Body of pancreas (tissue), 4 donors: ENCODE measurements at regions not wholly inside any gene's neighbourhood (a gene's known extent, or its start where the extent isn't known, plus 50 kb on each side); places are given as distances from the start of the nearest gene placed in this dataset.

Experiments
- POLR2A ChIP-seq, 3 donors: fragments of 450-650 bp; IDR thresholded peaks; one replicate each; pipeline ENCODE4 v1.6.1; 2016; ENCODE audit warnings: antibody characterized with exemption in 3 of 3, mild to moderate bottlenecking in 2 of 3
- TF ChIP-seq, protein P1 (sequence below), 7 experiments: fragments of 450-650 bp in 4 of 7; fragments of 200-600 bp in 3 of 7; sonication (generic) in 3 of 7; IDR thresholded peaks; one replicate each; pipeline ENCODE4 v1.5.1; 2016 to 2019; ENCODE audit warnings: antibody characterized with exemption in 7 of 7

DNA sequence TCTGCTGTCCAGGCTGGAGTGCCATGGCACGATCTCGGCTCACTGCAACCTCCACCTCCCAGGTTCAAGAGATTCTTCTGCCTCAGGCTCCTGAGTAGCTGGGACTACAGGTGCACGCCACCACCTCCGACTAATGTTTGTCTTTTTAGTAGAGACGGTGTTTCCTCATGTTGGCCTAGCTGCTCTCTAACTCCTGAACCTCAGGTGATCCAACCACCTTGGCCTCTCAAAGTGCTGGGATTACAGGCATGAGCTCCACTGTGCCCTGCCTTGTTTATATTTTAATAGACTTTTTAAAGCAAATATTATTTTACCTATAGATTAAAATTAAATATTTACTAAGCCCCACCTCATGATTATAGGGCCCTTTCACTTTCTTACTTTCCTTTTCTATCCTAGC lies 483.2 kb upstream of the EPHA7 start:
- no peak for TF ChIP-seq POLR2A (IDR thresholded peaks at IDR 0.05)
- TF ChIP-seq, protein P1, sequence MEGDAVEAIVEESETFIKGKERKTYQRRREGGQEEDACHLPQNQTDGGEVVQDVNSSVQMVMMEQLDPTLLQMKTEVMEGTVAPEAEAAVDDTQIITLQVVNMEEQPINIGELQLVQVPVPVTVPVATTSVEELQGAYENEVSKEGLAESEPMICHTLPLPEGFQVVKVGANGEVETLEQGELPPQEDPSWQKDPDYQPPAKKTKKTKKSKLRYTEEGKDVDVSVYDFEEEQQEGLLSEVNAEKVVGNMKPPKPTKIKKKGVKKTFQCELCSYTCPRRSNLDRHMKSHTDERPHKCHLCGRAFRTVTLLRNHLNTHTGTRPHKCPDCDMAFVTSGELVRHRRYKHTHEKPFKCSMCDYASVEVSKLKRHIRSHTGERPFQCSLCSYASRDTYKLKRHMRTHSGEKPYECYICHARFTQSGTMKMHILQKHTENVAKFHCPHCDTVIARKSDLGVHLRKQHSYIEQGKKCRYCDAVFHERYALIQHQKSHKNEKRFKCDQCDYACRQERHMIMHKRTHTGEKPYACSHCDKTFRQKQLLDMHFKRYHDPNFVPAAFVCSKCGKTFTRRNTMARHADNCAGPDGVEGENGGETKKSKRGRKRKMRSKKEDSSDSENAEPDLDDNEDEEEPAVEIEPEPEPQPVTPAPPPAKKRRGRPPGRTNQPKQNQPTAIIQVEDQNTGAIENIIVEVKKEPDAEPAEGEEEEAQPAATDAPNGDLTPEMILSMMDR (IDR thresholded peaks at IDR 0.05), result no peak
